ELR (cell line): ENCODE measurements at regions not wholly inside any gene's neighbourhood (a gene's known extent, or its start where the extent isn't known, plus 50 kb on each side); places are given as distances from the start of the nearest gene placed in this dataset.
A peak's percentile ranks its signal among the peaks of the same experiment; 100 is the strongest.

Source experiments
- DNase-seq: peaks from one replicate; pipeline ENCODE4 v3.0.0-alpha.2; 2015; ENCODE audit warnings: low read depth

- DNase-seq: peak; percentile 31
Measured at GRCh38 chrX:21056622-21057021, 317.6 kb upstream of the CNKSR2 start.

DNA sequence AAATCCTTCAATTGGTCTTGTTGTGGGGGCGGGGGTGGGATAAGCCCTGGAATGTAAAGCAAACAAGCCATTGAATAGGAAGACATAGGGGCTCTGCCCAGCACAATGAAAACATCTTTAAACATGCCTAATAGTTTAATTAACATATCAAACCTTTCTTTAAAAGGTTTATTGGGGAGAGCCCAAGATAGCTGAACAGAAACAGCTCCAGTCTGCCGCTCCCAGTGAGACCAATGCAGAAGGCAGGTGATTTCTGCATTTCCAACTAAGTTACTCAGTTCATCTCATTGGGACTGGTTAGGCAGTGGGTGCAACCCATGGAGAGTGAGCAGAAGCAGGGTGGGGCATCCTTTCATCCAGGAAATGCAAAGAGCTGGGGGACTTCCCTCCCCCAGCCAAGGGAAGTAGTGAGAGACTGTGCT is 327.2 kb upstream of the CNKSR2 start:
- no peak for DNase-seq

DNA sequence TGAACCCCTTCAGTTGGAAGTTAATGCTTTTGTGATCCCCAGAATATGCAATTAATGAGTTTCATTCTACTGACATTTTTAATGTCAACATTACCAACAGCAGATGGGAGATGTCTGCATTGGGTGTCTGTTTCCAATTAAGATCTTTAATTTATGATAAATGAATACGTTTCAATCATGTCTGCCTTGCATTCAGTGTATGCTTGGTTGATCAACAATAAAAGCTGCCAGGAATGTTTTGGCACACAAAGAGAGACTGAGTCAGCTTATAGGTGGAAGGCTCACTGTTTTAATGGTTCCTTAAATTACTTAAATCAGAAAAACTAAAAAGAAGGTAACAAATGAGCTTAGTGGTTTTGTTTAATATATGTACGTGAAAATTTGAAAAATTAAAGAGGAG is 359.9 kb upstream of the CNKSR2 start:
- DNase-seq: no peak

DNA sequence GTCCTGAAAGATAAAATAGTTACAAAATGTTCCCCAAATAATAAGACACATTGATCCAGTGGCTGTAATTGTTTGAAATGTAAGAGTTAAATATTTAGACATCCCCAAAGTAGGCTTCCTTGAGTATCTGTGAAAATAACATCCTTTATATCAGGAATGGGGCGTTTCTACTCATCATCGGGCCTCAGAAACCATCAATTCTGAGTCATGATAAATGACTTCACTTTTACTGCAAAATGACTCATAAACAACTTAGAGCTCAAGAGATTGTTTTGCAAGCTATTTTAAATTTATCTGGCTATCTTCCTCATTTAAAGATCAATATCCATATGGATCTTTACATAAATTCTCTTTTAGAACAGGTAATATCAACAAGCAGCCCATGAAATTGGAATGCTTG is 369.4 kb upstream of the CNKSR2 start:
- DNase-seq: peak; percentile 43

GRCh38 chrX:20995829-20996228 is 378.4 kb upstream of the CNKSR2 start:
- no peak for DNase-seq

DNA sequence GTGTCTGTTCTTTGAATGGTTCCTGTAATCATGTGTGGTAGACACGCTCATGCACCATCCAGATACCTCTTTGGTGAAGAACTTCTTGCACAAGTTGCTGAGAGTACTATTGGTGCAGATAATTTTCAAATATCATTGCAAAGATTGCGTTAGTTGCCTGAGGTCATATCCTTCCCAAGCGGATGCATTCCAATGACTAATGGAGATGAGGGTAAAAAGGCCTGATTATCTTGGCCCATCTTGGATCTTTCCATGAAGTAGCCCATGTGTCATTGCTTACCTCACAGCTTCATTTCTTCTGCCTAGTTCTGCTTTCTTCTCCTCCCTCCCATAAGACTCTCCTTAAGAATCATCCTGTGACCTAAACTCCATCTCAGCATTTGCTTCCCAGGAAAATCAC is 384.9 kb upstream of the CNKSR2 start:
- DNase-seq: peak; percentile 11

GRCh38 chrX:20988804-20989203 is 385.4 kb upstream of the CNKSR2 start:
- DNase-seq: no peak

DNA sequence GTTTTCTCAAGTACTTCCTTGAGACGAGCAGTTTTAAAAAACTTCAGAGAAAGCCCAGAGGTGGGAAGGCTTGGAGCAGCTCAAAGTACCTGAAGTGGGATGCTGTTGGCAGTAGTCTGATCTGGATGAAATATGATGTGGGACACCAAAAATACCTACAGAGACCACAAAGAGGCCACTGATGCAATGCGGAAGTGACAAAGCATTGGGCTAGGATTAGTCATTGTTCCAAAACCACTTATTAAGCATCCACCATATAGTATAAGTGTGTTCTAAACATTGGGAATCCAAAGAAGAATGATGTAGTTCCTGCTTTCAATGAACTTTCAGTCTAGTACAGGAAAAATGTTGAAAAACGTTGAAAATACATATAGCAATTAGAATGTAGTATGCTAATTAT is 386.1 kb upstream of the CNKSR2 start:
- DNase-seq: peak; percentile 37

- DNase-seq: no peak
Measured at GRCh38 chrX:20980426-20980825, 393.8 kb upstream of the CNKSR2 start.

DNA sequence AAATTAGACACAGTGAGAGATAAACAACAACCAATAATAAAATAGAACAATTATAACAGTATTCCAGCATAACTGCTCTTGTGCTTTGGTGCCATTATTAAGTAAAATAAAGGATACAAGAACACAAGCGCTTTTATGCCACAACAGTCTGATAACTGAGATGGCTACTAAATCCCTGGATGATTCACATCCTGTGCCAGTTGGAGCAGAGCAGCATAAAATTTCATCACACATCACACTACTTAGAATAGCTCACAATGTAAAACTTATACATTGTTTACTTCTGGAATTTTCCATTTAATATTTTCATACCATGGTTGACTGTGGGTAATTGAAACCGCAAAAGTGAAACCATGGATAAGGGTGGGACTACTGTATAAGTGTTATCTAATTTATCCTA is 399.9 kb upstream of the CNKSR2 start:
- DNase-seq: peak; percentile 14

- no peak for DNase-seq
Measured at GRCh38 chrX:20973038-20973437, 401.2 kb upstream of the CNKSR2 start.

- no peak for DNase-seq
Measured at GRCh38 chrX:20971250-20971649, 403.0 kb upstream of the CNKSR2 start.

DNA sequence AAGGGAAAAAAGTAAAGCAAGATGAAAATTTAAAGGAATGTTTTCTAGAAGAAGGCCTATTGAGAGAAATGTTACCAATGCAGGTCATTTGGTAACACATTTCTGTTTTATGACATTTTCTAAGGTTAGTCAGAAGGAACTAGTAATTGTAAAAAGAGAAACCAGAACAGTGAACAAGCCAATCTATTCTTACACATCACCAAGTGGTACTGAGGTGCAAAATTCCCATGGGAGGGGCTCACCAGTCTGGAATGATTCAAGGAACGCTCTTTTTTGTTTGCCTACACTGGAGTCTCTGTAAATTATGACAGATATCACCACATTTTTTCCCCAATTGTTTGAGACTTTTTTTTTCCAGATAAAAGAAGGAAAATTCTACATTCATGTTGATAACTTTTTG is 404.7 kb upstream of the CNKSR2 start:
- DNase-seq: no peak

GRCh38 chrX:20968996-20969395 is 405.2 kb upstream of the CNKSR2 start:
- DNase-seq: no peak

- DNase-seq: no peak
Measured at GRCh38 chrX:20967725-20968124, 406.5 kb upstream of the CNKSR2 start.

GRCh38 chrX:20965270-20966044 is 408.8 kb upstream of the CNKSR2 start:
- DNase-seq: no peak

- DNase-seq: no peak
Measured at GRCh38 chrX:20954014-20954413, 420.2 kb upstream of the CNKSR2 start.

DNA sequence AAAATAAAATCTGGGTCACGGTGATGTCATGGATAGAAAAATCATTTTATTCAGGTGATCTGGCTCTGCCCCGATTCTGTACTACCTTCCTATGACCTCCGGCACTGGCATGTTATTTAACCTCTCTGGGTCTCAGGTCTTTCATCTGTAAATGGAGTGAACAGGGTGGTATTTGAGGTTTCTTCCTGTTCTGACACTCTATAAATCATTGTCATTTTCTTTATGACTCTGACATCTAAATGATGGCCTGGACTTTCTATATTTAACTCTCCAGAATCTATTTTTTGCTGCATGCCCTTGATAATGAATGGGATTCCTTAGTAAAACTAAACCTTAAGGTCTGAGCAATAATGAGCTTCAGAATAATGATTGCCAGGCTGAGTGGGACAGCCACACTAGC is 422.0 kb upstream of the CNKSR2 start:
- no peak for DNase-seq

DNA sequence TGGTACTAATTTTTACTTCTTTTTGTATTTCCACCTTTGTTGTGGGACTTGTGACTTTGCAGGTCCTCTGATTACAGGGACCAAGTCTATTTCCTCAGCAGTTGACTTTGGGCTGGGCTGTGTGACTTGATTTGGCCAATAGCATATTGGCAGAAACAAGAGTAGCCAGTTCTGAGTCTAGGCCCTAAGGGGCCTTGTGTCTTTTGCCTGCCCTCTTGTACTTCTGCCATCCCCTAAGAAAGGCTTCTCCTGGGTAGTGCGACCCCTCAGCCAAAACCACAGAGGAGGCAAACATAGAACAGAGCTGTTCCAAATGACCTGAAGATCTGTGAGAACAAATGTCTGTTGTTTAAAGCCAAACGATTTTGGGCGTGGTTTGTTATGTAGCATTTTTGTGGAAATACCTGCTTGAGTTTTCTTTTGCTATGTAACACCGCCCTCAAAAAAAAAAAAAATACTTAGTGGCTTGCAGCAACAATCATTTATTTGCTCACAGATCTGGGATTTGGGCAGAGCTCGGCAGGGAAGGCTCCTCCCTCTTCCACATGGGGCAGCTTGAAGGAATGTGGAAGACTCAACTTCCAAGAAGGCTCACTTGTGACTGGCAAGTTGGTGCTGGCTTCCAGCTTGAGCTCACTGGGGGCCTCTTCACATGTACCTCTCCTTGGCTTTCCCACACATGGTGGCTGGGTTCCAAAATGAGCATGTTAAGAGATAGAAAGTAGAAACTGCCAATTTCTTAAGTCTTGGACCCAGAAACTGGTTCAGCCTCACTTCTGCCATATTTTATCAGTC is 423.0 kb upstream of the CNKSR2 start:
- DNase-seq: no peak

GRCh38 chrX:20947411-20947912 is 426.8 kb upstream of the CNKSR2 start:
- no peak for DNase-seq

- DNase-seq: no peak
Measured at GRCh38 chrX:20913760-20914159, 460.5 kb upstream of the CNKSR2 start.

GRCh38 chrX:20906571-20906970 is 467.6 kb upstream of the CNKSR2 start:
- DNase-seq: peak; percentile 7

DNA sequence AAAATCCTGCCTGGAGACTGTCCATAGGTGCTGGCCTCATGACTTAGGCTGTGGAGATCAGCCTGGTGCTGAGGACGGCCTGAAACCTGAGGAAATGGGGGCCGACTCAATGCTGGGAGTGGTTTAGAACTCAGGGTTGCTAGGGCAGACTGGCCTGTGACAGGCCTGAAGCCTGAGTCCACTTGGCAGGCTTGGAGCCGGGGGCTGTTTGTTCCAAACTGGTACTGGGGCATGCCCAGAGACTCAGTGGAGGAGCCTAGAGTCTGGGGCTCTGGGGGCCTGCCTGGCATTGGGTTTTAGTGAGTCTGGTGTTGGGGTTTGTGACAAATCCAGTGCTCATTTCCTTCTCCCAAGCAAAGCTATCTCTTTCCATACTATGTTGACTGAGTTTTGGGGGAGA is 489.7 kb upstream of the CNKSR2 start:
- no peak for DNase-seq
